ENCODE measurements at regions not wholly inside any gene's neighbourhood (a gene's known extent, or its start where the extent isn't known, plus 50 kb on each side); places are given as distances from the start of the nearest gene placed in this dataset.

GRCh38 chr2:58852905-58853304, 611.8 kb upstream of the FANCL start:
- Histone ChIP-seq H3K36me3 (no peaks in the 10 kb centered on the region), H3K9ac (ENCODE audit: low read depth in 2 of 2, low read length in 2 of 2) (no peak overlapping the region), H3K9me3 (no peaks in the 10 kb centered on the region), H3K27ac (no peak overlapping the region), H3K4me3 (no peak overlapping the region), H3K4me1 (no peaks in the 10 kb centered on the region), H3K27me3 (no peaks in the 10 kb centered on the region)
- intact Hi-C loops (cut with DNase I), result no loop called here
- TF ChIP-seq CTCF (IDR thresholded peaks at IDR 0.05), result no peak
- DNase-seq, result no peak

GRCh38 chr2:58852243-58852642, 611.1 kb upstream of the FANCL start:
- no peak overlapping the region for H3K9ac ChIP-seq (ENCODE audit: low read depth in 2 of 2, low read length in 2 of 2)
- no peak overlapping the region for H3K27ac ChIP-seq
- no peak for DNase-seq
- H3K27me3 ChIP-seq, result no peaks in the 10 kb centered on the region
- intact Hi-C loops (cut with DNase I), result no loop called here
- H3K36me3 ChIP-seq, result no peaks in the 10 kb centered on the region
- no peak for TF ChIP-seq CTCF (IDR thresholded peaks at IDR 0.05)
- no peaks in the 10 kb centered on the region for H3K9me3 ChIP-seq
- H3K4me3 ChIP-seq, result no peak overlapping the region
- H3K4me1 ChIP-seq, result no peaks in the 10 kb centered on the region

- no peaks in the 10 kb centered on the region for H3K27me3 ChIP-seq
- H3K36me3 ChIP-seq, result no peaks in the 10 kb centered on the region
- H3K4me3 ChIP-seq, result no peak overlapping the region
- H3K4me1 ChIP-seq, result no peaks in the 10 kb centered on the region
- DNase-seq, result no peak
- no peak for TF ChIP-seq CTCF (IDR thresholded peaks at IDR 0.05)
- intact Hi-C loops (cut with DNase I), result no loop called here
- no peak overlapping the region for H3K27ac ChIP-seq
- no peak overlapping the region for H3K9ac ChIP-seq (ENCODE audit: low read depth in 2 of 2, low read length in 2 of 2)
- H3K9me3 ChIP-seq, result no peaks in the 10 kb centered on the region
Observed at GRCh38 chr2:58851598-58851997, 610.5 kb upstream of the FANCL start.

- Histone ChIP-seq H3K4me3 (no peak overlapping the region), H3K36me3 (no peaks in the 10 kb centered on the region), H3K27me3 (no peaks in the 10 kb centered on the region), H3K9ac (ENCODE audit: low read depth in 2 of 2, low read length in 2 of 2) (no peak overlapping the region), H3K9me3 (no peaks in the 10 kb centered on the region), H3K27ac (no peak overlapping the region), H3K4me1 (no peaks in the 10 kb centered on the region)
- no peak for TF ChIP-seq CTCF (IDR thresholded peaks at IDR 0.05)
- intact Hi-C loops (cut with DNase I), result no loop called here
- DNase-seq, result no peak
Observed at GRCh38 chr2:58845011-58845410, 603.9 kb upstream of the FANCL start.

GRCh38 chr2:58842501-58843155, 601.5 kb upstream of the FANCL start:
- no peak for TF ChIP-seq CTCF (IDR thresholded peaks at IDR 0.05)
- intact Hi-C loops (cut with DNase I), result no loop called here
- Histone ChIP-seq H3K4me3 (no peak overlapping the region), H3K36me3 (no peaks in the 10 kb centered on the region), H3K9ac (ENCODE audit: low read depth in 2 of 2, low read length in 2 of 2) (no peak overlapping the region), H3K4me1 (no peaks in the 10 kb centered on the region), H3K9me3 (no peaks in the 10 kb centered on the region), H3K27me3 (no peaks in the 10 kb centered on the region), H3K27ac (no peak overlapping the region)
- no peak for DNase-seq
